H1 (cell line): ENCODE measurements at regions not wholly inside any gene's neighbourhood (a gene's known extent, or its start where the extent isn't known, plus 50 kb on each side); places are given as distances from the start of the nearest gene placed in this dataset.

Source experiments
- CTCF ChIA-PET: fragments of 300-600 bp; sonication (Branson Sonifier 250); formaldehyde crosslinking; loops from one replicate; lab custom pipeline; 2021; ENCODE audit not compliant: partially characterized antibody; lab: Charles Lee
- POLR2A ChIA-PET: fragments of 300-600 bp; sonication (Branson Sonifier 250); formaldehyde crosslinking; loops from one replicate; lab custom pipeline; 2021; ENCODE audit warnings: inconsistent platforms; ENCODE audit not compliant: partially characterized antibody; lab: Charles Lee
- DNase-seq, 2 experiments: peaks; one replicate each; pipeline versions ENCODE4 v3.0.0 to v3.0.0-alpha.2; 2010 to 2022; ENCODE audit warnings: low spot score in 2 of 2, low read depth in 1 of 2, mixed read lengths in 1 of 2
- FAIRE-seq: peaks from 2 replicates; lab custom pipeline; 2011; peaks lifted over from hg19 to GRCh38; lab: Jason Lieb, UNC
- H2AFZ ChIP-seq: 2 replicates; pipeline ENCODE4 v1.8.1; 2012; ENCODE audit warnings: low read length, inconsistent platforms
- H2AK5ac ChIP-seq: 2 replicates; pipeline ENCODE4 v1.6.1; 2013; ENCODE audit warnings: low read depth, low read length
- H2BK120ac ChIP-seq: replicated peaks from 2 replicates; pipeline ENCODE3; 2013; ENCODE audit warnings: low read depth, low read length, inconsistent platforms
- H2BK12ac ChIP-seq: 2 replicates; pipeline ENCODE4 v1.6.1; 2013; ENCODE audit warnings: low read depth, low read length
- H2BK15ac ChIP-seq: 2 replicates; pipeline ENCODE4 v1.6.1; 2013; ENCODE audit warnings: low read length
- H2BK20ac ChIP-seq: 2 replicates; pipeline ENCODE4 v1.6.1; 2013; ENCODE audit warnings: low read length
- H2BK5ac ChIP-seq: 2 replicates; pipeline ENCODE4 v1.6.1; 2013; ENCODE audit warnings: low read depth, low read length
- H3K14ac ChIP-seq: 2 replicates; pipeline ENCODE4 v1.6.1; 2013; ENCODE audit warnings: inconsistent platforms; ENCODE audit not compliant: insufficient read length
- H3K18ac ChIP-seq: 2 replicates; pipeline ENCODE4 v1.6.1; 2013; ENCODE audit warnings: low read length; ENCODE audit errors: extremely low read depth
- H3K23ac ChIP-seq: 2 replicates; pipeline ENCODE4 v1.6.1; 2013; ENCODE audit warnings: inconsistent platforms; ENCODE audit not compliant: insufficient read length
- H3K23me2 ChIP-seq: 2 replicates; pipeline ENCODE4 v1.6.1; 2013; ENCODE audit warnings: low read depth, low read length
- H3K27ac ChIP-seq: 2 replicates; pipeline ENCODE4 v1.6.1; 2011; ENCODE audit warnings: low read depth, low read length, inconsistent platforms
- H3K27me3 ChIP-seq, 4 experiments: replicated peaks in 1 of 4; 1 replicate in 1 of 4; 2 replicates in 3 of 4; pipeline versions ENCODE4 v1.6.1 to v1.8.1; 2011 to 2013; ENCODE audit warnings: low read length in 3 of 4, mild to moderate bottlenecking in 3 of 4, inconsistent platforms in 2 of 4, mixed read lengths in 2 of 4, moderate library complexity in 1 of 4; ENCODE audit not compliant: control insufficient read depth in 3 of 4, insufficient read depth in 3 of 4; ENCODE audit errors: extremely low read depth in 1 of 4
- H3K36me3 ChIP-seq, 4 experiments: 2 replicates each; pipeline versions ENCODE4 v1.6.1 to v1.8.1; 2011 to 2013; ENCODE audit warnings: mild to moderate bottlenecking in 4 of 4, low read length in 3 of 4, moderate library complexity in 2 of 4, control low read depth in 1 of 4, inconsistent platforms in 1 of 4; ENCODE audit not compliant: insufficient read depth in 4 of 4, control insufficient read depth in 2 of 4
- H3K4ac ChIP-seq: replicated peaks from 2 replicates; pipeline ENCODE3; 2013; ENCODE audit warnings: low read length, low read depth, mixed read lengths, inconsistent platforms; ENCODE audit not compliant: insufficient read length
- H3K4me1 ChIP-seq, 4 experiments: replicated peaks in 1 of 4; 1 replicate in 1 of 4; 2 replicates in 3 of 4; pipeline versions ENCODE4 v1.6.1 to v1.8.1; 2011 to 2013; ENCODE audit warnings: low read length in 3 of 4, inconsistent platforms in 2 of 4, mixed read lengths in 1 of 4; ENCODE audit not compliant: insufficient read depth in 4 of 4, control insufficient read depth in 3 of 4
- H3K4me2 ChIP-seq, 2 experiments: 2 replicates each; pipeline versions ENCODE4 v1.6.1 to v1.8.1; 2011 to 2013; ENCODE audit warnings: low read depth in 2 of 2, low read length in 2 of 2, control low read depth in 1 of 2, inconsistent platforms in 1 of 2, mild to moderate bottlenecking in 1 of 2; ENCODE audit not compliant: insufficient read depth in 1 of 2
- H3K4me3 ChIP-seq, 4 experiments: fragments of 200-600, 300-600 bp in 1 of 4; sonication (generic), shearing (Covaris generic), sonication (Bioruptor Twin) in 1 of 4; 2 replicates each; pipeline versions ENCODE4 v1.5.1 to v1.8.1; 2011 to 2016; ENCODE audit warnings: low read length in 4 of 4, low read depth in 3 of 4, control low read depth in 2 of 4, inconsistent platforms in 2 of 4, mild to moderate bottlenecking in 2 of 4, mixed read lengths in 1 of 4, moderate library complexity in 1 of 4; ENCODE audit not compliant: insufficient read depth in 2 of 4; ENCODE audit errors: extremely low read depth in 1 of 4
- H3K56ac ChIP-seq: replicated peaks from 2 replicates; pipeline ENCODE3; 2013; ENCODE audit warnings: low read depth, mild to moderate bottlenecking, mixed read lengths, low read length, inconsistent platforms; ENCODE audit not compliant: insufficient read length
- H3K79me1 ChIP-seq: 2 replicates; pipeline ENCODE4 v1.6.1; 2013; ENCODE audit warnings: low read depth, low read length, control low read depth
- H3K79me2 ChIP-seq, 2 experiments: 2 replicates each; pipeline versions ENCODE4 v1.6.1 to v1.8.1; 2012 to 2013; ENCODE audit warnings: low read length in 2 of 2, mild to moderate bottlenecking in 2 of 2, inconsistent platforms in 1 of 2; ENCODE audit not compliant: insufficient read depth in 2 of 2, control insufficient read depth in 1 of 2
- H3K9ac ChIP-seq, 4 experiments: replicated peaks in 1 of 4; 1 replicate in 1 of 4; 2 replicates in 3 of 4; pipeline versions ENCODE4 v1.6.1 to v1.8.1; 2011 to 2013; ENCODE audit warnings: low read depth in 3 of 4, low read length in 3 of 4, control low read depth in 2 of 4, mild to moderate bottlenecking in 2 of 4, moderate library complexity in 2 of 4, inconsistent platforms in 1 of 4; ENCODE audit errors: extremely low read depth in 1 of 4
- H3K9me3 ChIP-seq, 2 experiments: 2 replicates each; pipeline versions ENCODE4 v1.6.1 to v1.8.1; 2012 to 2013; ENCODE audit warnings: mild to moderate bottlenecking in 2 of 2, moderate library complexity in 2 of 2, control low read depth in 1 of 2, inconsistent platforms in 1 of 2, low read depth in 1 of 2, low read length in 1 of 2, mixed read lengths in 1 of 2; ENCODE audit not compliant: insufficient read depth in 2 of 2
- H4K20me1 ChIP-seq, 2 experiments: replicated peaks in 1 of 2; 2 replicates each; pipeline versions ENCODE3 to v1.8.1; 2011 to 2013; ENCODE audit warnings: inconsistent platforms in 2 of 2, low read length in 2 of 2, mild to moderate bottlenecking in 1 of 2; ENCODE audit not compliant: insufficient read depth in 2 of 2, control insufficient read depth in 1 of 2
- H4K5ac ChIP-seq: 2 replicates; pipeline ENCODE4 v1.6.1; 2013; ENCODE audit warnings: low read length, low read depth, mixed read lengths, inconsistent platforms; ENCODE audit not compliant: insufficient read length
- H4K8ac ChIP-seq: 2 replicates; pipeline ENCODE4 v1.8.0; 2013; ENCODE audit warnings: mild to moderate bottlenecking, moderate library complexity, low read length, inconsistent platforms; ENCODE audit not compliant: insufficient read depth; ENCODE audit errors: extremely low read depth
- H4K91ac ChIP-seq: replicated peaks from 2 replicates; pipeline ENCODE3; 2013; ENCODE audit warnings: low read length, mixed read lengths, inconsistent platforms; ENCODE audit not compliant: insufficient read length
- ATF3 ChIP-seq: IDR thresholded peaks from 2 replicates; pipeline ENCODE4 v1.6.1; 2011; ENCODE audit warnings: low read depth, mild to moderate bottlenecking, low read length; ENCODE audit not compliant: insufficient read depth
- CBX5 ChIP-seq: fragments of 300-800, 300-1000 bp; sonication (generic); IDR thresholded peaks from 2 replicates; pipeline ENCODE4 v1.7.1; 2016; ENCODE audit warnings: antibody characterized with exemption, low read length, low read depth
- CHD1 ChIP-seq: IDR thresholded peaks from 2 replicates; pipeline ENCODE4 v1.6.1; 2012; ENCODE audit warnings: low read depth, low read length, improper control_type of control experiment
- JUN ChIP-seq: IDR thresholded peaks from 2 replicates; pipeline ENCODE4 v1.6.1; 2011; ENCODE audit warnings: low read depth, mild to moderate bottlenecking, improper control_type of control experiment, low read length
- KDM4A ChIP-seq: IDR thresholded peaks from one replicate; pipeline ENCODE4 v1.7.1; 2012; ENCODE audit warnings: low read depth, mild to moderate bottlenecking, moderate library complexity, low read length, inconsistent platforms; ENCODE audit not compliant: severe bottlenecking
- RNF2 ChIP-seq: fragments of 200-900, 300-1000 bp; sonication (generic); IDR thresholded peaks from 2 replicates; pipeline ENCODE4 v1.7.1; 2016; ENCODE audit warnings: borderline replicate concordance, low read depth, mild to moderate bottlenecking, antibody characterized with exemption, low read length; ENCODE audit not compliant: poor library complexity, severe bottlenecking; ENCODE audit errors: missing control alignments
- RXRA ChIP-seq: IDR thresholded peaks from 2 replicates; pipeline ENCODE4 v1.6.1; 2011; ENCODE audit warnings: low read depth, mild to moderate bottlenecking, low read length, moderate library complexity; ENCODE audit not compliant: insufficient read depth
- SAP30 ChIP-seq: fragments of 300-600 bp; sonication (generic); IDR thresholded peaks from 2 replicates; pipeline ENCODE4 v1.7.1; 2012; ENCODE audit warnings: low read length, moderate library complexity, mild to moderate bottlenecking, inconsistent platforms; ENCODE audit not compliant: insufficient read depth, insufficient replicate concordance
- SUZ12 ChIP-seq: fragments of 200-600 bp; sonication (generic); IDR thresholded peaks from 2 replicates; pipeline ENCODE4 v1.6.1; 2012; ENCODE audit warnings: mild to moderate bottlenecking, inconsistent platforms, low read length, moderate library complexity, mixed read lengths
- TBP ChIP-seq: IDR thresholded peaks from 2 replicates; pipeline ENCODE4 v1.6.1; 2011; ENCODE audit warnings: low read depth, low read length, improper control_type of control experiment
- WGBS, 2 experiments: shearing (Covaris generic) in 1 of 2; methylation state at CpG; one replicate each; pipeline versions ENCODE4 v1.1.6 to v1.1.7; 2013 to 2015; ENCODE audit warnings: low lambda C conversion rate in 2 of 2, mixed read lengths in 2 of 2, inconsistent platforms in 1 of 2, low coverage in 1 of 2, missing lambda C conversion rate in 1 of 2; ENCODE audit not compliant: insufficient replicate concordance in 2 of 2, insufficient coverage in 1 of 2, insufficient read length in 1 of 2; ENCODE audit errors: extremely low coverage in 1 of 2, missing lambda C conversion rate in 1 of 2; 5-methylcytosine and 5-hydroxymethylcytosine counted together
- TF ChIP-seq, protein P1 (sequence below): IDR thresholded peaks from 2 replicates; pipeline ENCODE4 v1.6.1; 2012; ENCODE audit warnings: low read length, inconsistent platforms

GRCh38 chr10:65204999-65205398 is 1683.8 kb downstream of the REEP3 start:
- no peaks in the 10 kb centered on the region for H3K36me3 ChIP-seq
- no peaks in the 10 kb centered on the region for H3K79me2 ChIP-seq
- no peaks in the 10 kb centered on the region for H3K27me3 ChIP-seq
- H4K20me1 ChIP-seq = no peaks in the 10 kb centered on the region
- no peak overlapping the region for H3K4me3 ChIP-seq
- ChIA-PET CTCF (interaction anchor here (1.0 to 1.1 kb wide), 2 partner anchors 15 to 145 kb away, joined by 3 to 4 read pairs; no protein-coding TSS in a partner anchor), POLR2A (no interaction called here)
- no peak overlapping the region for H3K9ac ChIP-seq
- no peak overlapping the region for H4K5ac ChIP-seq
- H2BK20ac ChIP-seq = no peak overlapping the region
- H4K8ac ChIP-seq = no peak overlapping the region
- no peak overlapping the region for H3K23ac ChIP-seq
- H2AFZ ChIP-seq = no peak overlapping the region
- H3K4me1 ChIP-seq = no peaks in the 10 kb centered on the region; a peak in 2 of 7 replicates
- H3K56ac ChIP-seq = no peak overlapping the region
- H3K18ac ChIP-seq = no peak overlapping the region
- H4K91ac ChIP-seq = no peak overlapping the region
- H2AK5ac ChIP-seq = no peak overlapping the region
- no peaks in the 10 kb centered on the region for H3K23me2 ChIP-seq
- H3K4me2 ChIP-seq = no peak overlapping the region
- H3K27ac ChIP-seq = no peak overlapping the region
- FAIRE-seq (no peak), DNase-seq (no peak)
- H3K9me3 ChIP-seq = no peaks in the 10 kb centered on the region
- H3K4ac ChIP-seq = no peak overlapping the region
- no peaks in the 10 kb centered on the region for H3K79me1 ChIP-seq
- H2BK15ac ChIP-seq = no peak overlapping the region
- no peak overlapping the region for H2BK5ac ChIP-seq
- no peak overlapping the region for H2BK12ac ChIP-seq
- 89% methylated on average over 1 of the region's 1 CpG; no CpG with 5 or more reads in 1 of the 2 experiments for WGBS, 2 experiments
- TF ChIP-seq SAP30 (no peak), RNF2 (no peak), CBX5 (no peak), CHD1 (no peak), RXRA (no peak), JUN (no peak), TBP (no peak), KDM4A (no peak), SUZ12 (no peak), ATF3 (no peak)
- TF ChIP-seq, protein P1, sequence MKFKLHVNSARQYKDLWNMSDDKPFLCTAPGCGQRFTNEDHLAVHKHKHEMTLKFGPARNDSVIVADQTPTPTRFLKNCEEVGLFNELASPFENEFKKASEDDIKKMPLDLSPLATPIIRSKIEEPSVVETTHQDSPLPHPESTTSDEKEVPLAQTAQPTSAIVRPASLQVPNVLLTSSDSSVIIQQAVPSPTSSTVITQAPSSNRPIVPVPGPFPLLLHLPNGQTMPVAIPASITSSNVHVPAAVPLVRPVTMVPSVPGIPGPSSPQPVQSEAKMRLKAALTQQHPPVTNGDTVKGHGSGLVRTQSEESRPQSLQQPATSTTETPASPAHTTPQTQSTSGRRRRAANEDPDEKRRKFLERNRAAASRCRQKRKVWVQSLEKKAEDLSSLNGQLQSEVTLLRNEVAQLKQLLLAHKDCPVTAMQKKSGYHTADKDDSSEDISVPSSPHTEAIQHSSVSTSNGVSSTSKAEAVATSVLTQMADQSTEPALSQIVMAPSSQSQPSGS = no peak
- no peak overlapping the region for H3K14ac ChIP-seq
- H2BK120ac ChIP-seq = no peak overlapping the region
